Stimulated activated CD8-positive, alpha-beta memory T cell treated with anti-CD3 and anti-CD28 coated beads, Interleukin-15, amount 100 ng/mL, for 48 hours (primary cell): ENCODE measurements at regions not wholly inside any gene's neighbourhood (a gene's known extent, or its start where the extent isn't known, plus 50 kb on each side); places are given as distances from the start of the nearest gene placed in this dataset.

Experiments
- DNase-seq, 2 donors: peaks; one replicate each; pipeline ENCODE4 v3.0.0-alpha.2; 2020; ENCODE audit warnings: low read depth in 2 of 2

DNA sequence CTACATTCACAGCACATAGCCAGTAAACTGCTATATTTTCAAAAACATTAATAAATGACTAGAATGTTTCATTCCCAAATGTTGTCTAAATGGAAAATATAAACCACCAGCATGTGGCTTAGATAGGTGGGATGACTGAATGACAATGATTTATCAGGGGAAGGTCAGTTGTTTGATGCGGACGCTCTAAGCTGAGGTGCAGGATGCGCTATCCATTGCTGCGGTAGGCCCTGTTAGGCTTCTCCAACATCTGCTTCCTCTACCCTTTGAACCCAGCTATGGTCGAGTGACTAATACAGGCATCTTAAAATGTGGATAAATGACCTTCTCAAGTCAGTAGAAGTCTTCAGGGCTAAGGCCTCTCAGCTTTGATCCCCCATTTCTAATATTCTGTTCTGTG lies 584.2 kb downstream of the CMPK2 start:
- DNase-seq, result no peak

GRCh38 chr2:6283259-6283658 lies 582.4 kb downstream of the CMPK2 start:
- no peak for DNase-seq

GRCh38 chr2:6287406-6287805 lies 578.3 kb downstream of the CMPK2 start:
- DNase-seq, result no peak

GRCh38 chr2:6288791-6289190 lies 576.9 kb downstream of the CMPK2 start:
- DNase-seq, result no peak

DNA sequence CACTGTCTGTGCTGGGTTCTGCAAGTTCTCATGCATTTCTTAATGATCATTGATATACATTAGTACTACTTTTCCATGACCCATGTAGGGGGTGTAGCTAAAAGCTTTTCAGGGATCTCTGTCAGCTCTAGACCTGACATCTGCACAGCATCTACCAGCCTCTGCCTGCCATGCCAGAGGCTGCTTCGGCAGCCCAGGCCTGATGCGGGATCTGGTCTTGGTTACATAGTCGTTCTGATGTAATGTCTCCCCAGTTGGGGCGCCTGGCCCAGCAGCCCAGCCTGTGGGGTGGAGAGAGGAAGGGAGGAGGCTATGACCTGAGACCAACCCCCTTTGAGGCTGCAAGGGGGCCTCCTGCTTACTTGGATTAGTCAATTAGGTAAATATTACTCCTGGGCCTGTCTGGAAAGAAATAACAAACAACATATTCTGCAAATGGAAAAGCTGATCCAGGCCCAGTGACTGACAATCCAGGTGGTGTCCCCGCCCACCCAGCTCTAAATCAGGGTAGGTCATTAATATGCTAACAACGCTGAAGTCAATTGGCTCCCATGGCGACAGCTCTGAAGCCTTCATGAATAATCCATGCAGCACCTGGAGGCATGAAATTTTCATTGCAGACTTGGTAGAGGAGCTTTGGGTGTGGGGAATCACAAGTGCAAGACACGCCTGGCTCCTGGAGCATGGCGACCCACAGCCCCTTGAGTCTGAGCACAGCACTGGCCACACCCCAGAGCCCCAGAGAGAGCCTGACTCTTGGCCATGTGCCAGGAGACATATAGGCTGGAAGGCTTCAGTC lies 575.3 kb downstream of the CMPK2 start:
- no peak for DNase-seq

- DNase-seq, result no peak
These were observed 570.9 kb downstream of the CMPK2 start for GRCh38 chr2:6294791-6295190.

DNA sequence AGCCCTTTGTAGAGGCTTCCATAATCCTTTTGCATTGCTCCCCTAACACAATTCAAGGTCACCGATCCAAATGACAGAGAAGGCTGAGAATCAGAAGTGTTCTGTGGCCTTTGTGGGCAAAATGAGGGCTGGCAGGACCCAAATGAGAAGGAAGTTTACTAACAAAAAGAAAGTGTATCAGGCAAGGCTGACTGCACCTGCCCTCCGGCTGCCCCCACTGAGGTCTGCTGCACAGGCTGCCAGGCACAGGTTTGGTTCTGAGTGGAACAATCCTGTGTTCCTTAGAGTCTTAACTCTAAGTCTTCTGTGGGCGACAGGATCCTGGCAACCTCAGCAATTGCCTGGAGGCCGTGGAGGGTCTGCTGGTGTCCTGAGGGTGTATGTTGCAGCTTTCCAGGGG lies 568.5 kb downstream of the CMPK2 start:
- no peak for DNase-seq

DNA sequence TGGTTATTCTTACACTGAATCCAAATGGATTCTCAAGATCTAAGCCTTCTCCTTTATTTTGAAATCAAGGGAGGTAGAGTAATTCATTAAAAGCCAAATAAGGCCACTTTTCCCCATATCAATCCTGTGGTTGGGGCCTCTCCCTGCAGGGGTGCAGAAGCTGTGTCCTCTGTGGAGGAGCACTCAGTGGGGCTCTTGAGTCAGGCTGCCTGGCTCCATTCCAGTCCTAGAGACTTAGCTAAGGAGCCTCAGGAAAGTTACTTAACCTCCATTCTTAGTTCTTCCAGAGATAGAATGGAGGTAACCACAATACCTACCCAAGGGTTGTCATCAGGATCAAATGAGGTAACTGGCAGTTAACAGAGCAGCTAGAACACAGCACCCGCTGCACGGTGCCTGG lies 564.3 kb downstream of the CMPK2 start:
- no peak for DNase-seq

DNA sequence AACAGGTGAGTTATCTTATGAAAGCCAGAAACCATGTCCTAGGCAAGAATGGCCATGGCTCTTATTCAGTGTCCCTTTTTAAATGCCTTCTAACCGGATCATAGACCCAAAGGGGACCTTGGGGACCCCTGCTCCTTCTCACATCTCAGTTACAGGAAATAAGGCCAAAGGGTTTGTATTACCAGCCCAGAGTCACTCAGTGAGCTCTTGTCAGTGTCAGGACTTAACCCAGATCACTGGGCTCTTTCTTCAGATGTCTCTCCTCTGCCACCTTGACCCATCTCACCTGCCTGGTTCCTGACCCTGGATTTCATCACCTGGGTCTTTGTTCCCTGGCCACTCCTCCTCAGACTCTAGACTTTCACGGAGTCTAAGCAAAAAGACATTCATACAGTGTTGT lies 556.7 kb downstream of the CMPK2 start:
- no peak for DNase-seq

DNA sequence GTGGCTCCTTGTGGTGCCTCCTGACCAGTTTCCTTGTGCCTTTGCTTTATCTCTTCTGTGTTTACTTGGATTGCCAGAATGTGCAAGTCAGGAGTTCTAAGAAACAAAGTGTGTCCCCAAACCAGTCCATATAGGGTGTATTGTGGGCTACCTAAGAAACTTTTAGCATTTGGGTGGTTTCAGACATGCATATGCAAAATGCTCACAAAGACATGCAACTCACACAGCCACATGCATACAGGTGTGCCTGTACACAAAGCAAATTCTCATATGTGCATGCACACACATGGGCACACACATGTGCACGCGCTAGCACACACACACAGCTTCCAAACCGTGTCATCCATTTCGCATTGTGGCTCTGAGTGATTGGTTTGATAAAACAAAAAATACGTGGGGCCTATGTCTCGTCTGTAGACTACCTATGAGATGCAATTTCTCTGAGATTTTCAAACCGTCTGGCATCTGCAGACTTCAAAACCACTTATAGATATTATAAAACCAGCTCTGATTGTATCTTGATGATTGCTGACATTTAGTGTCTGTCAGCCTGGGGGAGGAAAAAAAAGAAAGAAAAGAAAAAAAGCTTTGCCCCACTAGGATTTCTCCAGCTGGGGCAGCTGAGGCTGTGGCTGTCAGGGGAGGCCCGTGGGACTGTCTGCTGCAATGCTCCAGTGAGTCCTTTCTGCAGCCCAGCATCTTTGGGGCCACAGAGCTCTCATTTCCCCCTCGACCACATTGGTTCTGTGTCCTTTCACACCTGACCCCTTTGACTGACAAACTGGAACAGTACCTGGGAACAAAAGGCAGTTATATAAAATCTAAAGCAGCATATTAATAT lies 556.1 kb downstream of the CMPK2 start:
- no peak for DNase-seq

DNA sequence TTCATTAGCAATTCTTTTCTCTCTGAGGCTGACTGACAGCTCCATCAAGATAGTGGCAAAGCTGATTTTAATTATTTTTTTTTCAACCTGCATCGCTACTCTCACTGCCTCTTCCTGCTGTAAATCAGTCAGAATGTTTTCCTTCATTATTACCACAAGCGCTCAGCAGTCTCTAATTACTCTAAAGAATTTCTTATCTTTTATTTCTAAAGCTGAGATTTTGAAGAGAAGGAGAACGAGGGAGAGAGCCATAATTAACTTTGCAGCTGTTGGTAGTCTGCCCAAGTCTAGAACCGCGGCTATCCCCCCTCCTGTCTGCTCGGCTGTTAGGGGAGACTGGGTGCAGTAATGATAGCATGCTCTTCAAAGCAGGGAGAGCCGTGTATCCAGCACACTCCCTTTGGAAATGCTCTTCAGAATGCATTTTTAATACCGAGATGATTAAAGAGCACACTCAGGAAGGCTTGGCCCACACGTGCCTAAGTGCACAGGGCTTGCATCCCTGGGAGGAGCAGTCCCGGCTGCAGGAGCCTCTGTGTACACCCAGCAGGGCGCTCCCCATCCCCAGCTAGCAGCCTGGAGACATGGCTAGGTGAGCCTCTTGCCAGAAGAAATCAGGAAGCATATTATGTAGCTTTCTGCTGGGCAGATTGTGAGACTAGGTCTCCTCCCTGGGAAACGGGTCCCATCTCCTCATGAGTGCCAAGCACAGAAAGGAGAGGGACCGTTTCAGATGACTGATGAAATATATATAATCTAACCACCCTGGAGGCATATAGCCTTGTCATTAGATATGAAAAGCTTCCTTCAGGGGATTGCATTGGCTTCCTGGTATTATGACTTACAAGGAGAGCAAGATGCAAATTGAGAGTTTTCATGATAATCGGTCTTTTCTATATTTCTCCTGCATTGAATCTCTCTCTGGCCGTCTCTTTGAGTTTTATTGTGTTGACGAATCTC lies 555.2 kb downstream of the CMPK2 start:
- DNase-seq, result no peak

DNA sequence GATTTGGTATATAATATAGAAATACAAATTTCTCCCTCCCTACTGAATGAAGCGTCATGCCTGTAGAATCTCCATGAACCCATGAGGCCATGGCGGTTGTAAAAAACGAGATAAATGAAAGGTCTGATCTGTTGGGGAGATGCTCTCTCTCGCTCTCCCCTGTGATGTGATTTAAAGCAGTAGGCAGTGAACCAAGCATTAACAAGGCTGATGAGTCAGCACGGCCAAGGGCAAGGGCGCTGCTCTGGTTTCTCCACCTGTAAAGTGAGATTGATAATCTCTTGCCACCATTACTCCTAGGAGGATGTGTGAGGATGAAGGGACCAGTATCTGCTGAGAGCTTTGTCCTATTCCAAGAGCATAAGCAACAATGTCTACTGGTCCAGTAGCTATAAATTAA lies 553.3 kb downstream of the CMPK2 start:
- no peak for DNase-seq

- no peak for DNase-seq
These were observed 551.3 kb downstream of the CMPK2 start for GRCh38 chr2:6314218-6314960.

- DNase-seq, result no peak
These were observed 540.1 kb downstream of the CMPK2 start for GRCh38 chr2:6325616-6326015.

- DNase-seq, result no peak
These were observed 538.7 kb downstream of the CMPK2 start for GRCh38 chr2:6326958-6327357.

- DNase-seq, result no peak
These were observed 528.8 kb downstream of the CMPK2 start for GRCh38 chr2:6336752-6337471.

- no peak for DNase-seq
These were observed 528.3 kb downstream of the CMPK2 start for GRCh38 chr2:6337472-6337820.

- DNase-seq, result no peak
These were observed 524.0 kb downstream of the CMPK2 start for GRCh38 chr2:6341588-6342129.

DNA sequence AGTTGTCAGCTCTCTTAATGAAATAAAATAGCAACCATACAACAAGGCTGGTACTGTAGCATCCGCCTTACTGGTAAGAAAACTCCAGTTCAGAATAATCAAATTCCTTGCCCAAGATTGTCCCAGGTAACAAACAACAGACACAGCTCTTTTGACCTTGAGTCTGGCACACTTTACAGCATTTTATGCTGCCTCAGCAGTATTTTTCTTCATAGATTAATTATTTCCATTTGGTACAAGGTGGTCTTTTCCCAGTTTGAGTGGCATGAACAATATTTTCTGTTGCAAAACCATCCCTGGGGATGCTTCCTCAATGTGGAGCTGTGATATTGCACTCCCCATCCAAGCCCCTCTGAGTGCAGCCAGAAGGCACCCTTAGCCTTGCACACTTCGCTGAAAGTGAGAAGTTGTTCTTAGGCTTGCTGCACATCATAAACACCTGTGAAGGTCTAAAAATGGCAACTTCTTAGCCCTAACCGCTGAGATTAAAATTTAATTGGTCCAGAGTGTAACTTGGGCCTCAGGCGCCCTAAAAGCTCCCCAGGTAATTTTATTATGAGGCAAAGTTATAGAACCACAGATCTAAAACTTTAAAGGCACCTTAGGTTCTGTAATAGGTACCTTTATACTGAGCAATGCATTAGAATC lies 523.3 kb downstream of the CMPK2 start:
- DNase-seq, result no peak

DNA sequence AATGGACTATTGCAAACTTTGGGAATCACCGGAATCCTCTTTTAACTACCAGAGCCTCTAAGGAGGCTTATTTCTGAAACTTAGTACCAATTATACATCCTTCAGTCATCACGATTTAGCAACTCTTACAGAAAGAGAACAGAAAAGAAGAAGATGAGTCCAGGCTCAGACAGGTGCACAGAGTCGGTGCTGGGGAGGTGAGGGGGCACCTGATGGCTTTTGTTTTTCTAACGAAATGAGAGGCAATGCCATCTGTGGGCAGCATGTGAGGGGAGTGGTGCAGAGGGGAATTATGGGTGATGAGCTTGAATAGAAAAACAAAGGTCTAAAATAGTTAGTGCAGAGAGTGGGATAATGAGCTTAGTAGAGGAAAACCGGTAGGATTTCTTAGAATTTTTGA lies 522.6 kb downstream of the CMPK2 start:
- no peak for DNase-seq
